OCI-LY3 (cell line): ENCODE measurements at regions not wholly inside any gene's neighbourhood (a gene's known extent, or its start where the extent isn't known, plus 50 kb on each side); places are given as distances from the start of the nearest gene placed in this dataset.

Experiments
- CTCF ChIP-seq: fragments of 200-600, 300-600 bp; sonication (generic); IDR thresholded peaks from 2 replicates; pipeline ENCODE4 v1.5.1; 2014; ENCODE audit warnings: antibody characterized with exemption, low read length, low read depth
- EZH2phosphoT487 ChIP-seq: fragments of 200-600 bp; shearing (Covaris generic); IDR thresholded peaks from 2 replicates; pipeline ENCODE4 v1.6.1; 2018; ENCODE audit warnings: antibody characterized with exemption, mixed run types, low read depth

- TF ChIP-seq CTCF = no peak
- TF ChIP-seq EZH2phosphoT487 = no peak
Observed at GRCh38 chr5:96563816-96564215, 98.4 kb upstream of the CAST start.
